Activated naive CD8-positive, alpha-beta T cell treated with anti-CD3 and anti-CD28 coated beads, Interleukin-2, amount 50 U/mL, for 24 hours (primary cell): ENCODE measurements at regions not wholly inside any gene's neighbourhood (a gene's known extent, or its start where the extent isn't known, plus 50 kb on each side); places are given as distances from the start of the nearest gene placed in this dataset.

Source experiments
- ATAC-seq: fragments of 150-1000 bp; cut with Tn5 transposase; one replicate; pipeline ENCODE4 v1.10.0; 2021
- DNase-seq: peaks from one replicate; pipeline ENCODE4 v3.0.0; 2021
- H3K27ac Mint-ChIP-seq: one replicate; pipeline ENCODE4 v1.8.0; 2021; ENCODE audit warnings: mild to moderate bottlenecking, mixed read lengths
- H3K27me3 Mint-ChIP-seq: one replicate; pipeline ENCODE4 v1.8.0; 2021; ENCODE audit warnings: mixed read lengths
- H3K36me3 Mint-ChIP-seq: one replicate; pipeline ENCODE4 v1.8.0; 2021; ENCODE audit warnings: low read depth, mixed read lengths
- H3K4me1 Mint-ChIP-seq: one replicate; pipeline ENCODE4 v1.8.0; 2021; ENCODE audit warnings: mixed read lengths
- H3K4me3 Mint-ChIP-seq: one replicate; pipeline ENCODE4 v1.8.0; 2021; ENCODE audit warnings: mild to moderate bottlenecking, moderate library complexity, mixed read lengths
- H3K9me3 Mint-ChIP-seq: one replicate; pipeline ENCODE4 v1.8.0; 2021; ENCODE audit warnings: mixed read lengths

- Mint-ChIP-seq H3K4me1 (no peaks in the 10 kb centered on the region), H3K36me3 (no peaks in the 10 kb centered on the region), H3K9me3 (peaks cover 12% of the 10 kb centered on the region), H3K27me3 (no peaks in the 10 kb centered on the region), H3K27ac (no peak overlapping the region), H3K4me3 (no peak overlapping the region)
- DNase-seq (no peak), ATAC-seq (no peak)
Observed at GRCh38 chr5:12312343-12312742, 408.1 kb upstream of the CTNND2 start.

- no peak overlapping the region for H3K4me3 Mint-ChIP-seq
- no peak for ATAC-seq
- peaks cover 31% of the 10 kb centered on the region for H3K9me3 Mint-ChIP-seq
- DNase-seq, result no peak
- no peak overlapping the region for H3K27ac Mint-ChIP-seq
- no peaks in the 10 kb centered on the region for H3K27me3 Mint-ChIP-seq
- no peaks in the 10 kb centered on the region for H3K4me1 Mint-ChIP-seq
- H3K36me3 Mint-ChIP-seq, result no peaks in the 10 kb centered on the region
Observed at GRCh38 chr5:12294151-12294550, 389.9 kb upstream of the CTNND2 start.

GRCh38 chr5:12292610-12293204, 388.5 kb upstream of the CTNND2 start:
- H3K9me3 Mint-ChIP-seq, result peaks cover 35% of the 10 kb centered on the region
- no peaks in the 10 kb centered on the region for H3K4me1 Mint-ChIP-seq
- H3K27me3 Mint-ChIP-seq, result no peaks in the 10 kb centered on the region
- no peak overlapping the region for H3K4me3 Mint-ChIP-seq
- no peak overlapping the region for H3K27ac Mint-ChIP-seq
- DNase-seq (no peak), ATAC-seq (no peak)
- no peaks in the 10 kb centered on the region for H3K36me3 Mint-ChIP-seq

DNA sequence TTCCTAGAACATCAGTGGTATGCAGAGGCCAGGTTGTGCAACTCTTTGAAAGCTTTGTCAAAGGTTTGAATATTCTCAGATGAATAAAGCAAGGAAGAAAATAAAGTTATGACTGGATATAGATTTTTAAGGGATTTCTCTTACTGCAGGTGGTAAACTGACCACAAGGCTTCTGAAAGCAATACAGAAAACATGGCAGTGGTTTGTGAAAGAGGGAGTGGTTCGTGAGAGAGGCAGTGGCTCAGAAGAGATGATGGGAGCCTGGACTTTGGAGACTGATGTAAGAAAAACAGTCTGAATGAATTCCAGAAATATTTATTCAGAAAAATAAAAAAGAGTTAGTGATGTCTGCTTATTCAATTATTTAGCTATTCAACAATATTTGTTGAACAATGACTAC, 380.4 kb upstream of the CTNND2 start:
- H3K27me3 Mint-ChIP-seq, result no peaks in the 10 kb centered on the region
- peaks cover 20% of the 10 kb centered on the region for H3K9me3 Mint-ChIP-seq
- H3K4me3 Mint-ChIP-seq, result no peak overlapping the region
- DNase-seq (no peak), ATAC-seq (no peak)
- H3K36me3 Mint-ChIP-seq, result no peaks in the 10 kb centered on the region
- H3K27ac Mint-ChIP-seq, result no peak overlapping the region
- H3K4me1 Mint-ChIP-seq, result no peaks in the 10 kb centered on the region

- Mint-ChIP-seq H3K4me1 (no peaks in the 10 kb centered on the region), H3K4me3 (no peak overlapping the region), H3K36me3 (no peaks in the 10 kb centered on the region), H3K9me3 (peaks cover 3% of the 10 kb centered on the region), H3K27me3 (no peaks in the 10 kb centered on the region), H3K27ac (no peak overlapping the region)
- no peak for ATAC-seq
- DNase-seq, result no peak
Observed at GRCh38 chr5:12277504-12278192, 373.4 kb upstream of the CTNND2 start.

DNA sequence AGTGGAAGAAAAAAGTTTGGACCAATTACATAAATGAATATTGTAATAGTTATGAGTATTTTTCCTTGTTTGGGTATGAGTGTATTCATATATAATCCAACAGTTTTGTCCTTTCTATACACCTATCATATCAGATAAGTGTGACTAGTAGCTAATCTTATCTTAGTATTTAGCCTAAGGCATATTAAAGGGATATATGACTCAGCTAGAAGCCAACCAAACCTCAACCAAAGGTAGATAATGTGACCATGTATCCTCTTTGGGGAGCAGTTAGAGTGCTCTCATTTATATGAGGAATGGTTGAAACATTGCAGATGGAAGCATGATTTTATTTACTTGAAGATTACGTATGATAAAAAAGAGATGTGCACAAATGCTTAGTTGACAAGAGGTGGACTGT, 370.0 kb upstream of the CTNND2 start:
- ATAC-seq (no peak), DNase-seq (no peak)
- H3K9me3 Mint-ChIP-seq, result peaks cover 3% of the 10 kb centered on the region
- H3K4me3 Mint-ChIP-seq, result no peak overlapping the region
- no peaks in the 10 kb centered on the region for H3K4me1 Mint-ChIP-seq
- H3K27ac Mint-ChIP-seq, result no peak overlapping the region
- H3K27me3 Mint-ChIP-seq, result no peaks in the 10 kb centered on the region
- H3K36me3 Mint-ChIP-seq, result no peaks in the 10 kb centered on the region

- H3K27me3 Mint-ChIP-seq, result no peaks in the 10 kb centered on the region
Observed at GRCh38 chr5:12272389-12272788, 368.1 kb upstream of the CTNND2 start.

DNA sequence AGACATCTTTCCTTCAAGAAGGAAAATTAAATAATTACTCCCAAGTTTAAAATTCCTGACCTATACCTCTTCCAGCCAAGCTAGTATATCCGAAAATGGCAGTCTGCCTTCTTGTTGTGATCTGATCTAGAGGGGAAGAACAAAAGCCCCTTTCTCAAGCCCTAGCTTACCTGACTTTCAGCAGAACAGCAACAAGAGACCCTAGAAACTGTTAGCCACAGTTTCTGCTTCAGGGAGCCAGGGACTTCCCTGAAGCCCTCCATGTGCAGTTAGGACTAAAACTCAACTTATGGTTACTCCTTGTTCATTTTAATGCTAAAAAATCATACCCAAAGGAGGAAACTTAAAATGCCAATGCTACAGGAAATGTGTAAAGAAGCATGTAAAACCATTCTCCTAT, 366.7 kb upstream of the CTNND2 start:
- DNase-seq, result no peak
- Mint-ChIP-seq H3K4me3 (no peak overlapping the region), H3K27ac (no peak overlapping the region), H3K4me1 (no peaks in the 10 kb centered on the region), H3K27me3 (no peaks in the 10 kb centered on the region), H3K36me3 (no peaks in the 10 kb centered on the region), H3K9me3 (peaks cover 8% of the 10 kb centered on the region)
- no peak for ATAC-seq

More at GRCh38 chr5:12272389-12272788, 368.1 kb upstream of the CTNND2 start:
- no peak overlapping the region for H3K27ac Mint-ChIP-seq
- ATAC-seq, result no peak
- no peak for DNase-seq
- no peaks in the 10 kb centered on the region for H3K4me1 Mint-ChIP-seq
- H3K4me3 Mint-ChIP-seq, result no peak overlapping the region
- peaks cover 8% of the 10 kb centered on the region for H3K9me3 Mint-ChIP-seq
- H3K36me3 Mint-ChIP-seq, result no peaks in the 10 kb centered on the region

DNA sequence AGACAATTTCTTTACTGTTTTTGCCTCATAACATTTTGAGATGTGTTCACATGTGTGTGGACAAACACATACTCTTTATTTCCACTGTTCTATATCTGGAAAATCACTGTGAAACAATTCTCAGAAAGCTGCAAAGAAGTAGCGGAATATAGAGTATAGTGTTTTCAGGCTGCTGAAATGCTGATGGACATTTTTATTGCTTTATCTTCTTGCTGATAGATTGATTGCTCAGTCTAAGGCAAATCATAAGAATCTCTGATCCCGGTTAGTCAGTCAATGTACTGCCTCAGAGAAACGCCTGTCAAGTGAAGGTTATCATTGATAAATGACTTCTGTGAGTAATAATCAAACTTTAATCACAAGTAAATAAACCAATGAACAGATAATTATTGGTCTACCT, 364.9 kb upstream of the CTNND2 start:
- H3K9me3 Mint-ChIP-seq, result peaks cover 8% of the 10 kb centered on the region
- no peak for ATAC-seq
- H3K4me3 Mint-ChIP-seq, result no peak overlapping the region
- no peaks in the 10 kb centered on the region for H3K36me3 Mint-ChIP-seq
- DNase-seq, result no peak
- H3K27me3 Mint-ChIP-seq, result no peaks in the 10 kb centered on the region
- no peak overlapping the region for H3K27ac Mint-ChIP-seq
- H3K4me1 Mint-ChIP-seq, result no peaks in the 10 kb centered on the region

DNA sequence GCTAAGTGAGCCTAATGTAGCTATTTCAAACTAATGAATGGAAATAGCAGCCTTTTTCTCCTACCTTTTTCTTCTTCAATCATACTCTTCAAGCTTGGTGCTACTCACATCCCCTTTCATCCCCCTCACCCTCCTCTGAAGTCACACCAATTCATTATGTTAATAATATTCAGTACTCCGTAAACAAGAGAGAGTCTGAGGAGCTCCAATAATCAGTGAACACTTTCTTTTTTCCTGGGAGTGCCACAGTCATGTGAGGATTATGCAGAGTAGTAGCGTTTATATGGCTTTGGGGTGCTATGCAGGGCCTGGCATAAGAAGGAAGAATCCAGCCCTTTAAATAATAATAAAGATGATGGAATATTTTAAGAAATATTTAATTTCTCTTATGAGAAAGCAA, 354.3 kb upstream of the CTNND2 start:
- peaks cover 21% of the 10 kb centered on the region for H3K9me3 Mint-ChIP-seq
- H3K36me3 Mint-ChIP-seq, result no peaks in the 10 kb centered on the region
- no peaks in the 10 kb centered on the region for H3K27me3 Mint-ChIP-seq
- no peak overlapping the region for H3K27ac Mint-ChIP-seq
- H3K4me3 Mint-ChIP-seq, result no peak overlapping the region
- H3K4me1 Mint-ChIP-seq, result no peaks in the 10 kb centered on the region
- ATAC-seq, result no peak
- no peak for DNase-seq

- no peak overlapping the region for H3K4me3 Mint-ChIP-seq
- H3K36me3 Mint-ChIP-seq, result no peaks in the 10 kb centered on the region
- peaks cover 8% of the 10 kb centered on the region for H3K9me3 Mint-ChIP-seq
- H3K4me1 Mint-ChIP-seq, result no peaks in the 10 kb centered on the region
- ATAC-seq (no peak), DNase-seq (no peak)
- no peak overlapping the region for H3K27ac Mint-ChIP-seq
- no peaks in the 10 kb centered on the region for H3K27me3 Mint-ChIP-seq
Observed at GRCh38 chr5:12250454-12250853, 346.2 kb upstream of the CTNND2 start.

- DNase-seq (no peak), ATAC-seq (no peak)
- peaks cover 12% of the 10 kb centered on the region for H3K9me3 Mint-ChIP-seq
- no peaks in the 10 kb centered on the region for H3K4me1 Mint-ChIP-seq
- H3K27ac Mint-ChIP-seq, result no peak overlapping the region
- H3K27me3 Mint-ChIP-seq, result no peaks in the 10 kb centered on the region
- H3K36me3 Mint-ChIP-seq, result no peaks in the 10 kb centered on the region
- H3K4me3 Mint-ChIP-seq, result no peak overlapping the region
Observed at GRCh38 chr5:12248831-12249230, 344.6 kb upstream of the CTNND2 start.

GRCh38 chr5:12246036-12246435, 341.8 kb upstream of the CTNND2 start:
- Mint-ChIP-seq H3K36me3 (no peaks in the 10 kb centered on the region), H3K27me3 (no peaks in the 10 kb centered on the region), H3K4me3 (no peak overlapping the region), H3K4me1 (no peaks in the 10 kb centered on the region), H3K9me3 (peaks cover 21% of the 10 kb centered on the region), H3K27ac (no peak overlapping the region)
- DNase-seq (no peak), ATAC-seq (no peak)

- ATAC-seq, result no peak
- no peaks in the 10 kb centered on the region for H3K4me1 Mint-ChIP-seq
- no peaks in the 10 kb centered on the region for H3K36me3 Mint-ChIP-seq
- H3K27me3 Mint-ChIP-seq, result no peaks in the 10 kb centered on the region
- H3K4me3 Mint-ChIP-seq, result no peak overlapping the region
- no peak for DNase-seq
- no peak overlapping the region for H3K27ac Mint-ChIP-seq
- H3K9me3 Mint-ChIP-seq, result peaks cover 15% of the 10 kb centered on the region
Observed at GRCh38 chr5:12245429-12245828, 341.2 kb upstream of the CTNND2 start.

GRCh38 chr5:12242950-12243888, 339.0 kb upstream of the CTNND2 start:
- ATAC-seq, result no peak
- H3K4me1 Mint-ChIP-seq, result no peaks in the 10 kb centered on the region
- H3K4me3 Mint-ChIP-seq, result no peak overlapping the region
- no peaks in the 10 kb centered on the region for H3K27me3 Mint-ChIP-seq
- no peaks in the 10 kb centered on the region for H3K36me3 Mint-ChIP-seq
- H3K27ac Mint-ChIP-seq, result no peak overlapping the region
- no peak for DNase-seq
- H3K9me3 Mint-ChIP-seq, result peaks cover 13% of the 10 kb centered on the region
